GM19463 (cell line): ENCODE measurements at regions not wholly inside any gene's neighbourhood (a gene's known extent, or its start where the extent isn't known, plus 50 kb on each side); places are given as distances from the start of the nearest gene placed in this dataset.

ENCODE experiments used
- ATAC-seq: cut with Tn5 transposase; IDR thresholded peaks from one replicate; pipeline ENCODE4 v1.9.1; 2021; ENCODE audit warnings: mild to moderate bottlenecking, moderate library complexity; ENCODE audit not compliant: unreplicated experiment

DNA sequence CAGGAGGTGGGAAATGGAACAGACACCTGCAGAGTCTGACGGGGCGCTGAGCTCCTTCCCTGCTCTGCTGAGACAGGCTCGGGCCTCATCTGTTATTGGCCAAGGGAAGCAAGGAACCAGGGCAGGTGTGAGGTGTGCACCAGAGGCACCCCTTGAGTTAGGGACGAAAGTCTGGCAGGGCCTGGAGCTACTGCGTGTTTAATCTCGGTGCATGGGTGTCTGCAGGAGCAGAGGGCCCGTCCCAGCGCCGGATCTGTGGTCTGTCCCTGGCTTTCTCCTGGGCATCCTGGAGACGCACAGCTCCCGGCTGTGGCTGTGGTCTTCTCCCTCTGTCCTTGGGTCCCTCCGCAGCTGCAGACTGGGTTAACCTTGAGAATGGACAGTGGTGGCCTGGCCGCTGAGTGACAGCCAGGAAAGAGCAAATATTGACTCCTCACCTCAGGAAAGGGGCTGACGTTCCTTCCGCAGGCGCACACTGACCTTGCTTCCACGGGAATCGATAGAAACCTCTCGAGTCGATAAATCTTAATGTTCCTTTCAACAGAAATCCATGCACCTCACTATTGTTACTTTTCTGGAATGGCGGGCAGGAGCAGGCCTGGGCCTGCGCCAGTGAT is 975.6 kb downstream of the BRD1 start:
- ATAC-seq: no peak

DNA sequence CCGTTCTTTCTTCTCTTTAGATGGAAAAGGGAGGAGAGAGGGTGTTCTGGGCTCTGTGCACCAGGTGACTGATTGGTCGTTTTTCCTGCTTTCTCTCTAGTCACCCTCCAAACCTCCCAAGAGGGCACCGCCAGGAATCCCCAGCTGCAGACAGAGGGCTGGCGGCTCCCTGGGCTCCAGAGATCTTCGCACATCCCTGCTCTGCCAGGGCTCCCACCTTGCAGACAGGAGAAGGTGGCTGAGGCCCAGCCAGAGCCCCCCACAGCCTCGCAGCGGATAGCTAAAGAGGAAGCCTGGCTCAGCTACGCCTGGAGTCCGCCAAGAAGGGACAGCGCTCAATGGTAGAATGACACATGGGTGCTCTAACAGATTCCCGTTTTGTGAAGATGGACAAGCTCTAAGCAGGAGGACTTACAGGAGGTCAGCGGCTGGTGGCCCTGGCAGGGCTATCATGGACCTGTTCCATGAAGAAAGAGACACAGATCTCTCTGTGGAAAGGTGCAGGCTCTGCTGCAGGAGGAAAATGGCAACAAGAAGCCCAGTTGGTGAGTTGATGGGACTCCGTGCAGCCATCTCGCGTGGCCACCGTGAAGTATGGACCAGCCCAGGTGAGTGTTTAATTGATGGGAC is 976.9 kb downstream of the BRD1 start:
- no peak for ATAC-seq

- ATAC-seq: no peak
Measured at GRCh38 chr22:48849963-48850657, 977.6 kb downstream of the BRD1 start.

DNA sequence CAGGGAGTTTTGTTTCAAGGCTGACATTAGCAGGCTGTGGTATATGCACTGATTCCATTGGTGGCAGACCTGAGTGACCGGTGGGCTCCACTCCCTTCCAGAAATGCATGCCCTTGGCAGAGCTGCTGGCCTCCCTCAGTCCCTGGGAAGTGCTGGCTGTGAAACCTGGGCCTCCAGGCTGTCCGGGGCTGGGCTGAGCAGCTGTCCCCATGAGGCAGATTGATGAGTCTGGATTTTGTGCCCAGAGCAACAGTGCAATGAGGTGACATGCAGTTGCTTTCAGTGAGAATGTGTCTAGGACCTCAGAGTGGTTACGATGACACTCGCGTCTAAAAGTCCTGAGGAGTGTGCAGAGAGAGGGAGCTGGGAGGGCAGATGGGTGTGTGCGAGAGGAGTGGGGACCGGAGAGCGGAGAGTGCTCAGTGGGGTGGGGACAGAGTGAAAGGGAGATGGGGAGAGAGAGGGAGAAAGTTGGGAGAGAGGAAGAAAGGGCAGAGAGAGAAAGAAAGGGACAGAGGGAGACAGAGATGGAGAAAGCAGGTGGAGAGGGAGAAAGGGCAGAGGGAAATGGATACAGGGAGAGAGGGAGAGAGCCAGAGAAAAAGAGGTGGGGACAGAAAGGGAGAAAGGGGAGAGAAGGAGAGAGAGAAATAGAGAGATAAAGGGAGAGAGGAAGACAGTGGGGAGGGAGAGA is 978.3 kb downstream of the BRD1 start:
- no peak for ATAC-seq

- ATAC-seq: no peak
Measured at GRCh38 chr22:48846200-48846599, 981.5 kb downstream of the BRD1 start.

- ATAC-seq: no peak
Measured at GRCh38 chr22:48845356-48845936, 982.2 kb downstream of the BRD1 start.

DNA sequence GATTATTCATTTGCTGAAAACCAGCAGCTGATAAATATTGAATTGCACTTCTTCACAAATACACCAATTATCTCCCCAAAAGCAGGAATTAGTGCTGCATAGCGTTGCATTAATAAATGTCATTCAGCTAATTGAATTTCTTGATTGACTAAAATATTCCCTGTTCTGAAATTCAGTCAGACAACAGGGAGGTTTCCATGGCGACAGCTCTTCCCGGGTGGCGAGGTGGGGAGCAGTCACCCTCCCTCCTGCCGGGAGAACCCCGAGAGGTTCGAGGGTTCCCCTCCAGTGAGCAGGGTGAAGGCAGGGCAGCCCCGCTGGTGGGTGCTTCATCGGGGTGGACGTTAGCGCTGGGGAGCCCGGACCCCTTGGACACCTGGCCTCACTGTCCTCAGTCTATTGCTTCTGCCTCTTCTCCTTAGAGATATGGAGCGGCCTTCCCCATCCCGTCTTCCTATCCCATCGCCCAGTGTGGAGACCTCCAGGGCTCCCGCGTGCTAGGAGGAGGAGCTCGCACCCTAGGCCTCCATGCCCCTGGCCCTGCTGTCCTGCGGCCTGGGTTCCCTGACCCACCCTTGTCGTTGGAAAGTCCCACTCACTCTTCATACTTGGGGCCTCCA is 983.5 kb downstream of the BRD1 start:
- no peak for ATAC-seq

GRCh38 chr22:48843640-48844039 is 984.0 kb downstream of the BRD1 start:
- ATAC-seq: no peak

DNA sequence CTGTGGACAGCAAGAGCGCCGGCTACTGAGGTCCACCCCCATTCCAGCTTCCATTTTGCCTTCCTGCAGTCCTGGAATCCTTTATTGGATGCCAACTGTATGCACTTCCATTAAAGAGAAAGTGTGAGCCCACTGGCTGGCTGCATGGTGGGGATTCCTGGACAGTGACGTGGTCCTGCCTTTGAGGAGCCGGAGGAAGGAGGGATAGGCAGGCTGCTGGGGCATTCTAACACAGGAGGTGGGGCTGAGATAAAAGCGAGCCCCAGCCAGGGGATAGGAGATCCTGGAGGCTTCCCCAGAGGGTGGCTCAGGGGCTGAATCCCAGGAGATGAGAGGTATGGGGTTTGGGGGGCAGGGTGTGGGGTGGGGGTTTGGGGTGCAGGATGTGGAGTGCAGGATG is 984.7 kb downstream of the BRD1 start:
- ATAC-seq: no peak

GRCh38 chr22:48842583-48842945 is 985.1 kb downstream of the BRD1 start:
- ATAC-seq: no peak

DNA sequence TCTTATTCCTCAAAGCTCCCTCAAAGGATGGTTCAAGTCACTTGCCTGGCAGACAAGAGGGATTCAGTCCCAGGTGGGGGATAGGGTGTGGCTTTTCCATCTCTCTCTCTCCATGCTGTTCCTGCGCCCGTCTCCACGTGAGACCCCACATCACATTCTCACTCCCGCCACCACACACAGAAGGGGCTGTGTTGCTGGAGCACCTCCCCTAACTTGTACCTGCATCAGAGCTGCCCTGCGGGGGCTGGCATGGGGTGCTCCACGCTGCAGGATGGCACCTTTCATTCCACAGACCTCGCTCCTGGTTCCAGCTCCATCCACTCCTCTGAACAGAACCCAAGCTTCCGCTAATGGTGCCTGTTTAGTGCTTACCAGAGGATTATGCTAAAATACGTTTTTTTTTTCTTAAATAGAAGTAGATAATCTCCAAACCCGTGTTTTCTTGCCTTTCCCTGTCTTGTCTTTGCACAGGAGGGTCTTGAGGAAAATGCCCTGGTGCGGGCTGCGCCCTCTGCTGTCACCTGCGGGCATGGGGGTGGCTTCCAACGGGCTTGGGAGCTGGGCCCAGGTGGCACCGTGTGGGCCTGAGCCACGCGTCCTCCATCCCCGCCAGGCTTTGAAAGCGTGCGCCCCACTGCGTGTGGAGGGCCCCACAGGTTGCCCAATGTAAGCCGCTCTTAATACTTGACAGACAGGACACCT is 985.6 kb downstream of the BRD1 start:
- no peak for ATAC-seq

DNA sequence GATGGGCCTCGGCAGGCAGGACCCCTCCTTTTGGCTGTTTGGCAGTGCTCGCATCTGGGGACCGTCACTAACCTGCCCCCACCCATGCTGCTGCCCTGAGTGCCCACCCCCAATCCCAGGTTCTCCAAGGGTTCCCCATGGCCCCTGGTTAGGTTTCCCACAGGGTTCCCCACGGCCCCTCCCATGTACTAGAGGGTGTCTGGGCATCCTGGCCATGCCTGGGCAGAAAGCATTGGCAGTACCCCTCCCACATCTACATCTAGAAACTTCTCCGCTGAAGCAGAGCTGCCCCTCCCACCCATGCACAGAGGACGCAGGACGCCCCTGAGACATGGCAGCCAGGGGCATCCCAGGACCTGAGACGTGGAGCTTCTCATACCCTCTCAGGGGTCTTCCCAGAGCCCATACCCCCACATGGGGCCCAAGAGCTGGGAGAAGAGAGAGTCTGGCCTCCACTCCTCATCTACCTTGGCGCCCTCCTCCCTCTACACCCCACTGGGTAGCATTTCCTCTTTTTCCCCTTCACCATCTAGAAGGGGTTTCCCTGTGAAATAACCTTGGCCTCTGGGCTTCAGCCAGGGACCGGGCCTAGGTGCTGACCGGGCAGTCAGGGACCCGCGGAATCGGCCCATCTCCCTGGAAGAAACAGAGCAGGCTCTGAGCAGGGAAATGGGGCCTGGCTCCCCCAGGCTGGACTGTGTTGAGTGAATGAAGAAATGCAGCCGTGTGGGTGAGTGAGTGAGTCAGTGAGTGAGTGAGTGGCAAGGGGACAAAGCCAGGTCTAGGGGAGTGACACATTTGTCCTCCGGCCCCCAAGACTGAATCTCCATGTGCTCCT is 987.3 kb downstream of the BRD1 start:
- ATAC-seq: no peak

- no peak for ATAC-seq
Measured at GRCh38 chr22:48838846-48839730, 988.6 kb downstream of the BRD1 start.

DNA sequence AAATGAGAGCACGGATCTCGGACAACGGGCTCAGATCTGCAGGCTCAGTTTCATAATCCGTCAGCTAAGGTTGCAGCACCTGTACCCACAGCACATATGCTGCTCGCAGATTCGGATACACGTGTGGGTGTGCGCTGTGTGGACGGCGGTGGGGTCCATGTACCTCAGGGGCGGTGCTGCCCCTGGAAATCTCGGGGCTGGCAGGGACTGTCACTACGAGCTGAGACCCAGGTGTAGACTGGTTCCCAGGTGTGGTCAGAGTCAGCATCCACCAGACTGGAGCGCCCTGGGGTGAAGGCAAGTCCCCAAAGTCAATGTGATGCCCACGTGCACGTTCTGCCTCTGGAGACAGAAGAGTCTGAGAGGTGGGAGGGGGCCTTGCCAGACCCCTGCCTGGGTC is 989.3 kb downstream of the BRD1 start:
- ATAC-seq: no peak

- no peak for ATAC-seq
Measured at GRCh38 chr22:48837341-48837935, 990.2 kb downstream of the BRD1 start.

- no peak for ATAC-seq
Measured at GRCh38 chr22:48836673-48837340, 990.9 kb downstream of the BRD1 start.

DNA sequence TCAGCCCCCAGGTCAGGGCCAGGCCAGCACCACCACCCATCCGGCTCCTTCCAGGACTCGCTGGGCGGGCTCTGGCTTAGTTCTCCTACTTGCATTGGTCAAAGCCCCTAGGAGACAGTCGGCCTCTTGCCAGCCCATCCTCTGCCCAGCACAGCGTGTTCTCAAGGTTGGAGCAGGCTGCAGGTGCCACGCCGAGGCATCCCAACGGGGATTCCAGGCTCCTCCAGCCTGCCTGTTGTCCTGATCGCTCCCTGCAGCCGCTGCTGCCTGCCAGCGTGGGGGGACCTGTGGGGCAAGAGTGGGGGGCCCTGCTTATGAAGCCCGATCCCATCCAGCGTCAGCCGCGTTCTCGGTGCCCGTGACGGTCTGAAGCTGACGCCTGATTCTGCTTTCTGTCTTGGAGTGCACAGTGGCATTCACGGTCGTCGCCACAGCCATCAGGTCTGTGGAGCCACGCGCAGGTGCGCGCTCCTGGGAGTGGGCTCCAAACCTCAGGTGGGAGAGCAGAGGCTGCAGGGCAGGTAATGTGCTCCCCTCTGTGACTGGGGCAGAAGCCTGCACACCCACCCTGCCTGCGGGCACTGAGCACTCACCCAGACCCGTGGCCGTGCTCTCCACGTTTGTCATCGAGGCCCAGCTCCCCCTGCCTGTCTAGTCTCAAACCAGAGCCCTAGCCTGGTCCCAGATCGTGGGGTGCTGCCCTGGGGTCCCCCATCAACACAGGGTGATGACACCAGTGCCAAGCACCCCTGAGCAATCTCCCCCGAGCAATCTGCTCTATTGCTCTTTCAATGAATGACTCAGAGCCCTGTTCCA is 991.6 kb downstream of the BRD1 start:
- ATAC-seq: no peak
